GM12878 (cell line): ENCODE measurements at regions not wholly inside any gene's neighbourhood (a gene's known extent, or its start where the extent isn't known, plus 50 kb on each side); places are given as distances from the start of the nearest gene placed in this dataset.

Source experiments
- ATAC-seq: fragments of 200-7000 bp; cut with Tn5 transposase; 3 replicates; pipeline ENCODE4 v1.9.1; 2020; ENCODE audit warnings: mild to moderate bottlenecking, moderate library complexity
- BruUV-seq: library from RNA; stranded (reverse); fragments of 400-500 nt; replicated peaks from 2 replicates; lab custom pipeline; 2021; lab: Mats Ljungman, UMichigan
- CTCF ChIA-PET: fragments of 300-600 bp; sonication (Branson Sonifier 250); formaldehyde crosslinking; extraction: SDS; loops from one replicate; lab custom pipeline; 2021; ENCODE audit warnings: inconsistent platforms; lab: Yijun Ruan, JAX
- POLR2A ChIA-PET: fragments of 350-600 bp; formaldehyde crosslinking; extraction: SDS; loops from one replicate; lab custom pipeline; 2021; ENCODE audit warnings: inconsistent platforms; lab: Charles Lee
- RAD21 ChIA-PET: fragments of 300-600 bp; sonication (Branson Sonifier 250); formaldehyde crosslinking; loops from one replicate; lab custom pipeline; 2023; ENCODE audit warnings: antibody characterized with exemption; ENCODE audit not compliant: unreplicated experiment; lab: Charles Lee
- SMC1A ChIA-PET: fragments of 300-600 bp; sonication (Branson Sonifier 250); formaldehyde crosslinking; loops from one replicate; lab custom pipeline; 2023; ENCODE audit not compliant: unreplicated experiment, uncharacterized antibody; lab: Charles Lee
- DNase-seq: peaks from one replicate; pipeline ENCODE4 v3.0.0-alpha.2; 2011; ENCODE audit warnings: low read depth, low spot score
- FAIRE-seq: peaks from 3 replicates; lab custom pipeline; 2011; peaks lifted over from hg19 to GRCh38; lab: Jason Lieb, UNC
- H2AFZ ChIP-seq: 2 replicates; pipeline ENCODE4 v1.6.0; 2011; ENCODE audit warnings: low read depth, low read length, control low read depth; ENCODE audit not compliant: control insufficient read depth
- H3K27ac ChIP-seq: 2 replicates; pipeline ENCODE4 v1.5.1; 2011; ENCODE audit warnings: control low read depth; ENCODE audit not compliant: control insufficient read depth, insufficient read depth
- H3K27me3 ChIP-seq, 2 experiments: replicated peaks in 1 of 2; 2 replicates each; pipeline versions ENCODE4 v1.6.0 to v1.6.1; 2011; ENCODE audit warnings: low read length in 1 of 2; ENCODE audit not compliant: control insufficient read depth in 2 of 2, insufficient read depth in 2 of 2
- H3K36me3 ChIP-seq, 2 experiments: 2 replicates each; pipeline ENCODE4 v1.5.1; 2011; ENCODE audit warnings: low read length in 1 of 2; ENCODE audit not compliant: control insufficient read depth in 2 of 2, insufficient read depth in 2 of 2
- H3K4me1 ChIP-seq: 2 replicates; pipeline ENCODE4 v1.6.1; 2011; ENCODE audit warnings: mild to moderate bottlenecking, low read length, moderate library complexity, mixed read lengths; ENCODE audit not compliant: control insufficient read depth, insufficient read depth
- H3K4me2 ChIP-seq: 2 replicates; pipeline ENCODE4 v1.6.0; 2011; ENCODE audit warnings: control low read depth; ENCODE audit not compliant: control insufficient read depth, insufficient read depth
- H3K4me3 ChIP-seq: fragments of 200-600 bp; sonication (generic); 2 replicates; pipeline ENCODE4 v1.5.1; 2016
- H3K79me2 ChIP-seq: 2 replicates; pipeline ENCODE4 v1.6.0; 2011; ENCODE audit warnings: low read length; ENCODE audit not compliant: control insufficient read depth, insufficient read depth
- H3K9ac ChIP-seq: 2 replicates; pipeline ENCODE4 v1.8.0; 2011; ENCODE audit warnings: low read length, control low read depth, mixed read lengths; ENCODE audit not compliant: control insufficient read depth, insufficient read depth
- H3K9me3 ChIP-seq: replicated peaks from 3 replicates; pipeline ENCODE4 v1.5.1; 2011; ENCODE audit warnings: mild to moderate bottlenecking, low read length; ENCODE audit not compliant: control insufficient read depth, insufficient read depth
- H4K20me1 ChIP-seq: 2 replicates; pipeline ENCODE4 v1.6.0; 2011; ENCODE audit not compliant: control insufficient read depth, insufficient read depth
- IKZF1 ChIP-seq: fragments of 450-650 bp; conservative IDR thresholded peaks from 2 replicates; pipeline ENCODE4 v1.6.1; 2017; ENCODE audit warnings: antibody characterized with exemption, mild to moderate bottlenecking
- WRNIP1 ChIP-seq: IDR thresholded peaks from 2 replicates; pipeline ENCODE4 v1.6.1; 2011; ENCODE audit warnings: low read depth, low read length, improper control_type of control experiment, borderline replicate concordance
- YY1 ChIP-seq: IDR thresholded peaks from 2 replicates; pipeline ENCODE4 v1.6.1; 2011; ENCODE audit warnings: low read depth, mild to moderate bottlenecking, low read length
- ZBTB11 ChIP-seq: fragments of 450-650 bp; formaldehyde crosslinking; IDR thresholded peaks from 2 replicates; pipeline ENCODE4 v1.5.0; 2022; ENCODE audit warnings: mild to moderate bottlenecking, missing genetic modification characterization
- ZBTB4 ChIP-seq: fragments of 450-650 bp; formaldehyde crosslinking; IDR thresholded peaks from 2 replicates; pipeline ENCODE4 v1.4.0; 2022; ENCODE audit warnings: mild to moderate bottlenecking, moderate library complexity
- WGBS: methylation state at CpG from one replicate; pipeline ENCODE4 v1.1.6; 2016; ENCODE audit warnings: low lambda C conversion rate; ENCODE audit not compliant: insufficient replicate concordance, insufficient coverage; ENCODE audit errors: missing lambda C conversion rate; 5-methylcytosine and 5-hydroxymethylcytosine counted together
- in situ Hi-C: fragments of 300-500 bp; cut with MboI; formaldehyde crosslinking; loops from 9 replicates; pipeline ENCODE4 v1.14.3; 2018; ENCODE audit warnings: mixed read lengths
- intact Hi-C: fragments of 100-400 bp; cut with micrococcal nuclease; formaldehyde crosslinking; loops from one replicate; pipeline ENCODE4 v1.14.2; 2022; ENCODE audit not compliant: unreplicated experiment

GRCh38 chr9:84079994-84080393 is 99.4 kb downstream of the RMI1 start (continued):
- no peak for TF ChIP-seq ZBTB11 (CRISPR knock-in tag)

GRCh38 chr9:84101964-84102632 is 121.5 kb downstream of the RMI1 start:
- no peak overlapping the region for H2AFZ ChIP-seq
- ChIA-PET CTCF (no interaction called here), RAD21 (no interaction called here), SMC1A (interaction anchor here (1.5 kb wide), 1 partner anchor 9 kb away, joined by 3 read pairs; no protein-coding TSS in a partner anchor), POLR2A (no interaction called here)
- H3K79me2 ChIP-seq: no peaks in the 10 kb centered on the region
- 41% methylated on average over 26 of the region's 29 CpGs for WGBS
- DNase-seq (no peak), FAIRE-seq (no peak), ATAC-seq (no peak)
- intact Hi-C loops: no loop called here
- H3K4me1 ChIP-seq: no peaks in the 10 kb centered on the region
- H3K4me3 ChIP-seq: no peak overlapping the region
- TF ChIP-seq WRNIP1 (no peak), IKZF1 (no peak), YY1 (no peak), ZBTB4 (CRISPR knock-in tag) (no peak)
- in situ Hi-C loops: no loop called here
- no peaks in the 10 kb centered on the region; the same call in 2 of the 3 replicates for H3K9me3 ChIP-seq
- no peak overlapping the region for H3K9ac ChIP-seq
- H4K20me1 ChIP-seq: no peaks in the 10 kb centered on the region
- no peaks in the 10 kb centered on the region for H3K36me3 ChIP-seq
- BruUV-seq: no TSS peak
- no peak overlapping the region for H3K4me2 ChIP-seq
- no peak overlapping the region for H3K27ac ChIP-seq
- no peaks in the 10 kb centered on the region for H3K27me3 ChIP-seq
